ENCODE measurements at regions not wholly inside any gene's neighbourhood (a gene's known extent, or its start where the extent isn't known, plus 50 kb on each side); places are given as distances from the start of the nearest gene placed in this dataset.
"Not testable (repeated sequence)": the region's sequence is repeated elsewhere in the genome, so short reads cannot be mapped to it uniquely, and the experiment has no call there.

GRCh38 chr12:18840997-18841396, 103.1 kb downstream of the CAPZA3 start:
- DNase-seq (ENCODE audit: extremely low read depth, low read depth, low spot score): not testable (repeated sequence)

GRCh38 chr12:18849080-18849479, 111.2 kb downstream of the CAPZA3 start:
- DNase-seq (ENCODE audit: extremely low read depth, low read depth, low spot score): no peak

- DNase-seq (ENCODE audit: extremely low read depth, low read depth, low spot score): no peak
Measured at GRCh38 chr12:18849761-18850160, 111.8 kb downstream of the CAPZA3 start.

GRCh38 chr12:18850752-18851151, 112.8 kb downstream of the CAPZA3 start:
- DNase-seq (ENCODE audit: extremely low read depth, low read depth, low spot score): no peak

GRCh38 chr12:18851271-18851670, 113.4 kb downstream of the CAPZA3 start:
- no peak for DNase-seq (ENCODE audit: extremely low read depth, low read depth, low spot score)

GRCh38 chr12:18853570-18854366, 115.8 kb downstream of the CAPZA3 start:
- DNase-seq (ENCODE audit: extremely low read depth, low read depth, low spot score): no peak

- DNase-seq (ENCODE audit: extremely low read depth, low read depth, low spot score): no peak
Measured at GRCh38 chr12:18857656-18858055, 119.7 kb downstream of the CAPZA3 start.

GRCh38 chr12:18859400-18859799, 121.5 kb downstream of the CAPZA3 start:
- DNase-seq (ENCODE audit: extremely low read depth, low read depth, low spot score): no peak

- DNase-seq (ENCODE audit: extremely low read depth, low read depth, low spot score): peak; percentile 5
Measured at GRCh38 chr12:18861287-18861858, 123.5 kb downstream of the CAPZA3 start.

- DNase-seq (ENCODE audit: extremely low read depth, low read depth, low spot score): no peak
Measured at GRCh38 chr12:18863769-18864500, 126.0 kb downstream of the CAPZA3 start.

- DNase-seq (ENCODE audit: extremely low read depth, low read depth, low spot score): no peak
Measured at GRCh38 chr12:18864900-18865561, 127.1 kb downstream of the CAPZA3 start.

GRCh38 chr12:18868717-18869116, 130.8 kb downstream of the CAPZA3 start:
- DNase-seq (ENCODE audit: extremely low read depth, low read depth, low spot score): no peak

GRCh38 chr12:18872770-18873169, 134.9 kb downstream of the CAPZA3 start:
- no peak for DNase-seq (ENCODE audit: extremely low read depth, low read depth, low spot score)

- DNase-seq (ENCODE audit: extremely low read depth, low read depth, low spot score): no peak
Measured at GRCh38 chr12:18878676-18879180, 140.8 kb downstream of the CAPZA3 start.

GRCh38 chr12:18882690-18883089, 144.8 kb downstream of the CAPZA3 start:
- no peak for DNase-seq (ENCODE audit: extremely low read depth, low read depth, low spot score)

- no peak for DNase-seq (ENCODE audit: extremely low read depth, low read depth, low spot score)
Measured at GRCh38 chr12:18886962-18887361, 149.0 kb downstream of the CAPZA3 start.

GRCh38 chr12:18887368-18887767, 149.4 kb downstream of the CAPZA3 start:
- DNase-seq (ENCODE audit: extremely low read depth, low read depth, low spot score): no peak

- DNase-seq (ENCODE audit: extremely low read depth, low read depth, low spot score): no peak
Measured at GRCh38 chr12:18888047-18888446, 150.1 kb downstream of the CAPZA3 start.

- not testable (repeated sequence) for DNase-seq (ENCODE audit: extremely low read depth, low read depth, low spot score)
Measured at GRCh38 chr12:18890621-18891020, 152.7 kb downstream of the CAPZA3 start.

- DNase-seq (ENCODE audit: extremely low read depth, low read depth, low spot score): no peak
Measured at GRCh38 chr12:18895540-18895939, 157.6 kb downstream of the CAPZA3 start.

GRCh38 chr12:18895946-18896345, 158.0 kb downstream of the CAPZA3 start:
- DNase-seq (ENCODE audit: extremely low read depth, low read depth, low spot score): no peak

Measured in glomerular endothelial cell (primary cell).